Stimulated activated CD8-positive, alpha-beta memory T cell treated with anti-CD3 and anti-CD28 coated beads, Interleukin-12 subunit alpha, Interleukin-12 subunit beta, amount 100 ng/mL, for 24 hours (primary cell): ENCODE measurements at regions not wholly inside any gene's neighbourhood (a gene's known extent, or its start where the extent isn't known, plus 50 kb on each side); places are given as distances from the start of the nearest gene placed in this dataset.

ENCODE experiments used
- DNase-seq: peaks from one replicate; pipeline ENCODE4 v3.0.0-alpha.2; 2020; ENCODE audit errors: extremely low read depth

DNA sequence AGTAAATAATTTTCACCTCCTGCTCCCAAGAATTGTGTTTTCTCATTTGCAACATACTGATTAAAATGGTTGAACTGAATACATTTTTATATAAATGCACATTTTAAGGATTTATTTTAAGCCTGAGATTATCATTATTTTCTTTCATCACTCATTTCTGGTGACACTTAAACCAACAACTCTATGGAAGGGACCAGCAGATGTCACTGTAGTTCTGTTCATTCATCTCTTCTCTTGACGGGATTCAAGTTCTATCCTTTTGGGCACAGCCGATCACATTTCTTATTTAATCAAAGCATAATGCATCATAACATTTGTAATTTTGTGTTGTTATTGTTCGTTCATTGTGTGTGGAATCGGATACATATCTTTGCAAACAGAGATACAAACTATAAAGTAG, 417.9 kb downstream of the HRH4 start:
- no peak for DNase-seq

DNA sequence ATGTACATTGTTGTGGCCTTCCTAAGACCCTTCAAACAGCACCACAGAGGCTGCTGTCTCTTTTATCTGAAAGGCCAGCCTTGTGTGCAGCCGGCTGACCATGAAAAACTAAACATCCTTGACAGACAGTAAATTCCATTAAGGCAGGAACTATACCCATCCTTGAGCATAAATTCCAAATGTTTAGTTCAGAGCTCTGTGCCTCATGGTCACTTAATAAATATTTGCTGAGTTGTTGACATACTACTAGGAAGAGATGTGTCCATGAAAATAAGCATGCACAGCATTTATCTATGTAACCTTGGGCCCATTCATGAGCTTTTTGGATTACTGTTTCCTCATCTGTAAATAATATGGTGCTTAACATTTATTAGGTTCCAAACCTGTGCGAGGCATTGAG, 424.8 kb downstream of the HRH4 start:
- no peak for DNase-seq

DNA sequence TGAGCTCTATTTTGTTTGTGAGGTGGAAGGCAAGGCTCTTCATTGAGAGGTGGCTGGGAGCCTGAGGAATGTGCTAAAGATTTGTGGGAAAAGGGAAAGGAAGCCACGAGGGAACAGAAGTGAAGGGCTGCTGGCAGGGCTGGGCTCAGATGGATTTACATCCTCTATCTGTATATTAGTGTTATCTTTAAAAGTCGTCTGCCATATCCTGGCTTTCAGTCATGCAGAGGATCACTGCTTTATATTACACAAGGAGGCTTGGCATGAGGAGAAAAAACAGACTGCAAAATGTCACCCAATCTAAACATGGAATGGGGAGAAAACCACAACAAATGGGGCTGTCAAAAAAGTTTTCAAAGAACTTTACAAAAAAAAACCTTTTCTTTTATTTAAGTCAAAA, 434.4 kb downstream of the HRH4 start:
- DNase-seq, result no peak

DNA sequence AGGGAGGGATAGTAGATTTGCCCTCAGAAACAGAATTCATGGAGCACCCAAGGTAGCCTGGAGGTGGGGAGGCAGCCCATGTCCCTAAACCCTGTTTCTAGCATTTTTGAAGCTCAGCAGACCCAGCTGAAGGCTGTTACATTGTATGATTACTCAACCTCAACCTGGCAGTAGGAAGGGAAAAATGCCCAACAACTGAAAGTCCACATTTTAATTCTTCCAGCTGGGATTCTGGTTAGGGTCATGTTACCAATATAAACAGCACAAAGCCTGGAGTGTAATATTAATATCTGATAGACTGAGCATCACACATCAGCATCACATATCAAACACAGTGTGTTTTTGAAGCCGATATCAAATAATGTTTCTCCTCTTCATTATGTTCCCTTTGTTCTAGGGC, 437.0 kb downstream of the HRH4 start:
- no peak for DNase-seq

DNA sequence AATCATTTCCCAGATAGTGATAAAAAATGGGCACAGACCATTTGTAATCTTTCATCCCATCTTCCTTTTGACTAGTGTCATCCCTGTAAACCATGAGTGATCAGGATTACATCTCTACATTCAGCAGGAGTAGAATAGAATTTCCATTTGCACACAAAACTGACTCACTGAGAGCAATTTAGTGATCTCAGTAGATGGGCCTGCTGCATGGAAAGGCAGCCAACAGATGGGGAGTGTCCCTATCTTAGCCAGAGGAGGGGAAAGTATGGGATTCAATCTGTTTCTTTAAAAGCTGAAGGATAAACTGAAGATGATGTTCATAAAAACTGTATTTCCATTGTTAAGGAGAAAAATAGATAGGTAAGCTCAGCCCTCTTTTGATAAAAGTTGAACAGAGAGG, 441.7 kb downstream of the ZNF521 start:
- no peak for DNase-seq

DNA sequence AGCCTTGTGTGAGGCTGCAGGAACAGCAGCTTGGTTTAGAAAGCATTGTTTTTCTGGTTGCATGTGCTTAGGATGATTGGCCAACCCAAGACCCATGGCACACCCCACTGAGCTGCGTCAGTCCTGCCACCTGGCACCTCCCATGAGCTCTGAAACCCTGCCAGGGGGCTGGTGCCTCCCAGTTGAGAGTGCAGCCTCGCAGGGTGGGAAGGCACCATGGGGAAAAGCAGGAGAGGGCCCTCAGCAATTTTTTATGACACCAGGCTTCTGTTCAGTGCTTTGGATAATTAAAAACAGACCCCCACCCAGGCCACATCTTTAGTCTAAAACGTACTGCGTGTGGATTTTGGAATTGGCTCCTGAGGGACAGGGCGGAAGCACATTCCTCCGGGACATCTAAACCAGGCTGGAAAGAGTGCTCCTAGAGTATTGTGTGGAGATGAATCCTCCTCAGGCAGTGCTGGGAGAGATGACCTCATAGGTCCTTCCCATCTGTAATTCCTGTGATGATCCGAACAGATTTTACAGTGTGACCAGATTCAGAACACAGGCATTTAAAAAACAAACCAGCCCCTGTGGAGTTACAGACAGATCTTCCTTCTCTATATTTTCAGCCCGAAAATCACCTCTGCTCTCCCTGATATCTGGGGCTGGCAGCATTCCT, 438.3 kb downstream of the ZNF521 start:
- DNase-seq, result no peak

DNA sequence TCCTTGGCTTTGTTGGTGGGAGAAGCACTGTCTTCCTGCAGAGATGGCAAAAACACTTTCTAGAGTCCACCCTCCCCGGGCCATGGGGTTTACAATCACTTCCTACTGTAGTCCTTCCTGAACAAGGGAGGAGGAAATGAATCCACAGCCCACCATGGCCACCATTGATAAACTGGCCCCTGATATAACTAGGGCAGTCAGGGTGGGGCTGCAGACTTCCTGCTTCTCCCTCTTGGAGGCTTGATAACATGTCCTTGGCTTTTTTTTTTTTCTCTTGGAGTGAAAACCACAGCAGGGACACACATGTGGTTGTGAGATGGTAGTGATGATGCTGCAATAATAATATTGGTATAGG, 437.8 kb downstream of the ZNF521 start:
- no peak for DNase-seq

DNA sequence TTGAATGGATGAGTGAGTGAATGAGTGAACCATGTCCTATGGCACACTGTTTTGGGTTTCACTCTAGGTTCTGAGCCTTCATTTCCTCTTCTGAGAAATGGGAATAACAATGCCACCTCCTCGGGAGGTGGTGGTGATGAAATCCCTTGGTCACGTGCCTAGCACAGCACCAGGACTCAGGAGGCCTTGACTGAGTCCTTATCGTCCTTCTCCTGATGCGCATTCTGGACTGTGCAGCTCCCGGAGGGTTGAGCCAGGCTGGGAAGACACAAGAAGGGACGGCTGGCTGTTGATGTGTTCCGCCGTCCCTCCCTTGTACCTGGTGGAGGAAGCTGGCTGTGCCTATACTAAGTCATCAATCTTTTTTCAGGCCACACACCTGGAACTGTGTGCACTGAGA, 437.3 kb downstream of the ZNF521 start:
- DNase-seq, result no peak

DNA sequence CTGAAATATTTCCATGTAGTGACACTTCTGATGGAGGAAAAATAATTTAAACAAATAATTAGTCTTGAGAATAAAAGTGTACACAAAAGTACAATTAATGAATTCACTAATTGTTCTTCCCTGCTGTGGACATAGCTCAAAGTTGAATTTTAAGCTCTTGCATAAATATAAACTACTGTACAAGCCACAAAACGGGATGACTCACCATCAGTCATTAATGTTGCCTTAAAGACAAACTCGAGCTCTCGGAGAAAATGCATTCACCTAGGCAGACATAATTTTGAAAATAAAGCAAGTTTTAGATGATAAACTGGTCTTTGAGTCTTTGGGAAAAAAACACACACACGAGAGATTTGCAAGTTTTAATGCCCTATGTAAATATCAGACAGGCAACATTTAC, 436.4 kb downstream of the ZNF521 start:
- no peak for DNase-seq

DNA sequence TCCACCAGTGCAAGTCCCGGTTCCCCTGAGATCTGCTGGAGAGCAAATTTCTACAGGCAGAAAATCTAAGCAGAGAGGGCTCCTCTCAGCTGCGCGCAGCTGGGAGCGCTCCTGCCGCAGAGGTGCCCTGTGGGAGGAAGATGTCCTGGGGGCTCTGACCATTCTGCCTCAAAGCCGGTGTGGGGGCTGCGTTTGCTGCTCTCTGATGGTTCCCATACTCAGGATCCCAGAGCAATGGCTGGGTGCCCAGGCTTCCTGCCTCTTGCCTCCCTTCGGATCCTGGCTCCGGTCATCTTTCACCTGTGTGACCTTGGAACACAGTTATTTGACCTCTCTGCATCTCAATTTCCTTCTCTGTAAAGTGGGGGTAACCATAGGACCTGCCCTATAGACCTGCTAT, 434.2 kb downstream of the ZNF521 start:
- no peak for DNase-seq

DNA sequence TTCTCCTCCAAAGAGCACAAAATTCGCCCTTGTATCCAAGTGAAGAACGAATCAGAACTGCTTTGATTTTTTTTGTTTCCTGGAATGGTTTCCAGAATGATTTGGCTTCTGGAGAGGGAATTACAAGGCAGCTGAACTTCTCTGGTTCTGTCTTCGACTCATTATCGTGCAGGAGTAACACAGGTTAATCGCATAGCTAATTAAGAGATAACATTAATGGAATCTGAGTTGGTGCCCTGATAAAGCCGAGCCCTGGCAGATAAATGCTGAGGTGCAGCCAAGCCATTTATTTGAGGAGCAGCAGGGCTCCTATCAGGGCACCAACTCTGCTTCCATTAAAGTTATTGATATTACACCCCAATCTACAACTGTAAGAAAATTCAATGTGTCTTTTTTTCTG, 433.7 kb downstream of the ZNF521 start:
- DNase-seq, result no peak

DNA sequence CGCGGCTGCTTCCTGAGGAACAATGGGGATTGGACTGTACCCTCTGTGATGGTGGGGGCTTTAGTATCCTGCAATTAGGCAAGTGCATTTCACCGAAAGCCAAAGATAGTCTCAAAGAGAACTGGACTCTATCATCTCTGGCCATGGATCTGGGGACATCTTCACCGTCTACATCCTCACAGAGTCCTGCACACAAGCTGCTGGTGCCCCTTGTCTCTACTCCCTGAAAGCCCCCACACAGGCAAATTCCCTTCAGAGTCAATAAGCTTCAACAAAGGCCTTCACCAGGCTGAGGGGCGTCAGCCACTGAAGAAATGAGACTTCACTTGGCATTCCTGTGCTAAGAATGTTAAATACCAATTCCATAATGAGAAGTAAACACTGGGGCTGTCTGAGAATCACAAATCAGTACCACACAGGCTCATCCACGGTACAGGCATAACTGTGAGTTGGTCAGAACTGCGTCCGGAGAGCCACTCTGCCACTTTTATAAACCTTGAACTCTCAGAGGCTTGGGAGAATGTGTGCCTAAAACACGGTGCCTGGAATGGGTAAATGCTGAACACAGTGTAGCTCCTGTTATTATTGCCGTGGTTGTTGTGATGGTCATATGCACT, 432.7 kb downstream of the ZNF521 start:
- DNase-seq, result no peak

DNA sequence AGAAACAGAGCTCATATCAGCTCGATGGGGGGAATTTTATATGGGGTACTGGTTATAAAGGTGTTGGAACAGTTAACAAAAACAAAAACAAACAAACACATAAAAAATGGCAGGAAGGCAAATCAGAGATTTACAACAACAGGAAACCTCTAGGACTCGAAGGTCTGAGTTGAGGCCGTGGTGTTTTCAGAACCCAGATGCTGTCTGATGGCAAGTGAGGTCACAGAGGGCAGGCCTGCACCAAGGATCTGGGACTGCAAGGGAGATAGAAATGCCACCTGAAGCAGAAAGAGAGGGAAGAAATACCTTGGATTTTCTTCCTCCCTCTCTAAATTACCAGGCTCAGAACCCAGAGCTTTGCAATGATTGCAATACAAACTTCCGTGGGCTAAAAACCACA, 429.5 kb downstream of the ZNF521 start:
- DNase-seq, result no peak

DNA sequence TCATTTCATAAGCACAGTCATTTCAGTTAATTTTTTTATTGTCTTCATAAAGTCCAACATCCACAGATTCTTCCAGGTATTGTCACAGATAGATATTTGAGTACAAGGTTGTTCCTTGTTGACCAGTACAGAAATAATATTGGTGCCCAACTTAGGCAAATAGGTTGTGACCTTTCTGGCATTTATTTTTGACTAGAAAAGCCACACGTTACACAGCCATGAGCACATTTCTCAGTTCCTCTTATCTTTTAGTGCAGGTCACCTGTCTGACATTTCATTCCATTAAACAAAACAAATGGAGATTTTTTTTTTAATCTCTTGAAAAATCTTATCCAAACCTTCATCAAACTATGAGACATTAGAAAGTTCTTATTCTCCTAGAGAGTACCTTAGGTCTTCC, 428.8 kb downstream of the ZNF521 start:
- DNase-seq, result no peak

DNA sequence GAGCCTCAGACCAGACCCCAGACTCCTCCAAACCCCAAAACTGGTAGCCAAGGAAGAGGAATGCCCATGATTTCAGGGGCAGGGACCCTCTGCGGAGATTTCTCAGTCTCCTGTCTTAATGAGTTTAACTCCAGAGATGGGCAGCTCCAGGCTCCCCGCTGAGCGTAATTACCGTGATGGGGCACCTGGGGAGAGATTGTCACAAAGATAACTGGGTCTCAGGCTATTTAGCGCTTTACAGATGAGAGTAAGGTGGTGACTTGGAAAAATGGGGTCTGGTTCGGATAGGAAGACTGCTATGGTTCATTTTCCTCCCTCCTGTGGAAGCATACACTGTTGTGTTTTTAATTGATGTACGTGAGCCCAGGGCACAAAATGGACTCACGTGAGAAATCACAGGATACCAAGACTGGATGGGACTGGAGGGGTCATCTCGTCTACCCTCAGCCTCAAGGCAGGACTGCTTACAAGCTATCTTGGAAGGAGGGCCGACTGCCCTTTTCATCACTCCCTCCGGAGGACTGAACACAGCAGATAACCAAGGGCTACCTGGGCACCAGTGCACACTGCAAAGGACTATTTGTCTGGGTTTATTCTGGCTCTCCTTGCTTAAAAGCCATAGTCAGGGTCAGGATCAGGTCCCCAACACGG, 427.8 kb downstream of the ZNF521 start:
- no peak for DNase-seq

DNA sequence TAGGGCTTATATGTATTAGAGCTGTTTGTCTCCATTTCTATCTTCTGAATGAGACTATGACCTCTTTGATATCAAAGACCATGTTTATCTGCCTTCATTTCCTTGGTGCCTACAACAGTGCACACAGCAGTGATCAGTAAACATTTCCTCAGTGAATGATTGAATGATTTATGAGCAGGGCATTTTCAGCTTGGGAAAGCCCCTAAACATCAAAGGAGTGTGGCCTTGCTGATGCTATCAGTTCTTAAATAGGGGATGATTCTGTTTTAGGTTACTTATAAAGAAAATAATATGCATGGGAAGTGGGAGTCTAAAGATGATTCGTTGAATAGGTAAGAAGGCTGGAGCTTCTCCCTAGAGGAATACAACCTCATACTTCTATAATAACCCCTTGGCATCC, 425.3 kb downstream of the ZNF521 start:
- DNase-seq, result no peak

DNA sequence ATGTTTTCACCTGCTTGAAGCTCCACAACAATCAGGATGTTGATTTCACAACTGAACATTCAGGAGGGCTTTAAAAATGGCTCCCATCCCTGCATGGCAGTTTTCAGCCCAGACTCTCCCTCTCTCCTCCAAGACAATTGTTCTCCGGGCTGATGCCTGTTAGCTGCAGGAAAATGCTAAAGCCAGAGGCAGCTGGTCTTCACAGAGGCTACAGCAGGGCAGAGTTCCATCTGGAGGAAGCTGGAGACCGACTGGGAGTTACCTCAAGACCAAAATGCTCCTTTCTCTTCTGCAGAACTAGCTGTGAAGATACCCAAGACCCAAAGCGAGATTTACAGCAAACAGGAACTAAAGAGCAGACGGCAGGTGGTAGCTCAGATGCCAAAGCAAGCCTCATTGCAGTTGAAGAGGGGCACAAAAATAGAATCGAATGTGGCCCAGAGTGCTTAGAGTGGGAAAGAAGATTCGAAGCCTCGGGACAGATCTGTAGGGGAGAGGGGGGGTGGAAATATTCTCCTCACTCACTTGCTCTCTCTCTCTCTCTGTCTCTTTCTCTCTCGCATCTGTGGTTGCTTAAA, 423.6 kb downstream of the ZNF521 start:
- DNase-seq, result no peak

DNA sequence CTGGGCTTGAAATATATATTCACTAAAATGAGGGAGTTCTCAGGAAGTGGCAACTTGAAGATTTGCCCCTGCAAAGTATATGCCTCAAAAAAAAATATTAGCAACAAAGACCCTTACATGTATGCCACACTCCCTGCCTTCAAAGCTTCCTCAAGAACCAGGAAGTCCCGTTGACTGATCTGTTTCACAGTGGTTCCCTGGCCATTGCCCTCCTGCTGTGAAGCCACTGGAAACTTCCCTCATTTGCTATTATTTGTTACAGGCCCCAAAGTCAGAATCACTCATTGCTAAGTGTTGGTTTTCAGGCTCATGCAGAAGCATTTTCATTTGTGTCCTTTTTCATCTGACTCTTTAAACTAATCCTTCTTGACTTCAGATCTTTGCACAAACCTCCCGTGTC, 421.5 kb downstream of the ZNF521 start:
- no peak for DNase-seq

DNA sequence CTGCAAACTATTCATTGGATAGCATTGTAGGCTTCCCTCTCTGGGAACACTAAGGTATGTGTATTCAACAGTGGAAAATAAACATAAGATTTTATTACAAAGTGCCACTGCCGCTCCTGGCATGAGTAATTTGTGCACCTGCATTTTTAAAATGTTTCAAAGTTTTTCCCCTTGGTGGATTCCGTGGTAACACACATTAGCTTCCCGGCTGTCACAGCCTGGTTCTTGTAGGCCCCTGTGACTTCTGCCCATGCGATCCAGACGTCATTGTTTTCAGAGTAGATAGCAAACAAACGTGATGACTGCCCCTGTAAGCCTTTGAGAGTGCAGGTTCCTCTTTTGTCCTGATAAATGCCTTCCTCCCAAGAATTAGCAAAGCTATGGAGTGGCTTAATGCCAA, 421.0 kb downstream of the ZNF521 start:
- no peak for DNase-seq

DNA sequence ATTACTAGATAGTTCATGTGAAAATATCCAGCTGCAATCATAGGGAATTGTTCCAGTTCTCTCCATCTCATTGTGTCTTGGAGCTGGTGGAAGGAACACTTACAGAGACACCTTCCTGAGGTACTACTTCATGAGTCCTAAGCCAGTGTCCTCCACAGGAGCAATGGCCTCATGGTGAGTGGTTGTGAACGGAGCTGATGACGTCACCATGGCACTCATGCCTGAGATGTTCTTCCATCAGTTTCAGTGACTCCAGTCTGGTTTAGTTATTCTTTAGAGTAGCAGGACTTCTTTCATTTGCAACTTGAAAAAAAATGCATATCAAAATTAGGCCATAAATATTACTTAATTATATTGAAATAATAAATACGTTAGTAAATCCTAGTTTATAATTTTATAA, 418.6 kb downstream of the ZNF521 start:
- no peak for DNase-seq

DNA sequence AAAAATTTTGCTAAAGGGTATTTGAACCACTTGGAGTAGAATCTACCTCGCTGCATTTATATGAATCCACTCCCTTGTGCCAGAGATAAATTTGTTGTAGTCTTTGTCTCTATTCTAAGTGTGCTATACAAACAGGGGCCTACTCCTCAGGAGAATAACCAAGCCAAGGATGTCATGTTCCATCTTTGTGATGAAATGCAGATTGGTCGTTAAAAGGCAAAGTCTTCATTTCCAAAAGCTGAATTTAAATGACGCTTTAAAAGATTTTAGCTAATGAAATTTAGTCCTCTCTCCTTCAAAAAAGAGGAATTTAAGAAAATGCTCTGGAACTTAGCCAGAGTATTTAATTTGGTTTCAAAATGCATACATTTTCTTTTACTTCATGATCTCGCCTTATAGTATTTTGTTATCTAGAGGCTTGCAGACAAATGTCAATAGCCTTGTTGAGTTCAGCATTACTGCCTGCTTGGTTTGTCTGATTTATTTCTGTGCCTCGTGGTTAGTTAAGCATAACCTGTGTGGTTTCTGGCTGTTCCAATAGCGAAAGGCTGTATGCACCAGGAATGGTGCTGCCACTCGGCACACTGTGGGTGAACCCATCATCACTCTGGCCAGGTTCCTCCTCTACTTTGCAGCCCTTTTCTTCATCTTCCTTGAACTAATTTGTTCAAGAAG, 417.6 kb downstream of the ZNF521 start:
- no peak for DNase-seq

DNA sequence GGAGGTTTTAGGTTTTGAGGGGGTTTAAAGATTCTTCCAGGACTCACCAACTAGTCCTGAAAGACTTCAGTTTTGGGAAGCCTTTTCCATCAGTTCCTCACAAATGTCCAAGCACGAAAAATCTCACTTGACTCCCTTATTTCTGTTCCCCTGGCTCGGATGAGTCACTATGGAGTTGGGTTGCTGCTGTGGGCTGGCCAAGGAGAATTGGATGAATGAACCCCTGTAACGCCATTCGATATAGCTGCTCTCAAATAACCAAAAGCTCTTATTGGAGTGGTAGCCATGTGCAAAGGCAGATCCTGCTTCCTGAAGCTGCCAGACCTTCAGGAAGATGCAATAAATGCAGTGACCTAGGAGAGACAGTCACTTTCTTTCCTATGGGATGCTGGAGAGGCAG, 417.0 kb downstream of the ZNF521 start:
- DNase-seq, result no peak

DNA sequence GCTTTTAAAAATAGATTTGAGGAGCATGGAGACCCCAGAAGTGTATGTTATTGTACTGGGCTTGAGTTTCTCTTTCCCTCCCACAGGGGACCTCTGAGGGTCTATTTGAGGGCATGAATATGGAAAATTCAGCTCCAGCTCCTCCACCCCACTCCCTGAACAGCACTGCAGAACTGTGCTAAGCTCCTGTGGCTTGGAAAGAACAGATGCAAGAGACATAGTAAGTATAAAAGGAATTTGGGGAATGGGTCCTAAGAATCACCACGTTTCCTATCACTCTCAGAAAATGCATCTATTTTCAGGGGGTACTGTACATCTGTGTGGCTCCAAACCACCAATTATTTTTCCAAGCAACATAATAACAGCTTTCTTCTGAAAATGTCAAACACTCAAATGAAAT, 416.1 kb downstream of the ZNF521 start:
- DNase-seq, result no peak
